ENCODE measurements at regions not wholly inside any gene's neighbourhood (a gene's known extent, or its start where the extent isn't known, plus 50 kb on each side); places are given as distances from the start of the nearest gene placed in this dataset.

DNA sequence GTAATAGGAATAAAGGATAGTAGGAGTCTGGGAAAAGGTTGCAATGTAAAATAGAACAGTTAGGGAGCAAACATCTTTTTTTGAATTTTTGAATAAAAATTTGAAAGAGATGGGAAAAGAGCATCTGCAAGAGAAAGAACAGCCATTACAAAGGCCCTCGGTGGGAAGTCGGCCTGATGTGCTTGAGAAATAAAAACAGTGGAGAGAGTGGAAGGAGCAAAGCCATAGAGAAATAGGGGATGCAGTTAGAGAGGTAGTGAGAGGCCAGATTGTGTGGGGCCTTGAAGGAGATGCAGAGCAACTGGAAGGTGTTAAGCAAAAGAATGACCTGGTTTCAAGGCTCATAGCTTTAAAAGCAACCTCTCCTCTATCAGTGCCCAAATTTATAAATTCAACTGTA is 409.8 kb downstream of the RERGL start:
- TF ChIP-seq CTCF (IDR thresholded peaks at IDR 0.05) (no peak), POLR2A (IDR thresholded peaks at IDR 0.05; ENCODE audit: low read depth) (no peak), EP300 (IDR thresholded peaks at IDR 0.05) (no peak)
